ENCODE measurements at regions not wholly inside any gene's neighbourhood (a gene's known extent, or its start where the extent isn't known, plus 50 kb on each side); places are given as distances from the start of the nearest gene placed in this dataset.

DNA sequence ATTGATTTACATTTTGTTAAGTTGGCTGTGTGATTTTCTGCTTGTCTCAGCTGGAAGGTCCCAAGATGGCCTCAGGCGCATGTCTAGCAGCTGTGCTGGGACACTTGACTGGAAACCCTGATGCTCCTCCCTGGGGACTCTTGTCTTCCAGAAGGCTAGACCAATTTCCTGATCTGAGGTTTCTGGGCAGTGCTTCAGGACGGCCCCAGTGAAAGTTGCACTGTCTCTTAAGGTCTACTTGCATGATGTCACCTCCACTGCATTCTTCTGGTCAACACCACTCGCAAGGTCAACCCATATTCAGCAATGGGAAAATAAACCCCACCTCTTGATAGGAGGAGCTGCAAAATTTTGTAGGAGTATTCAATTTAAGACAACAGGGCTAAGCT is 116.0 kb downstream of the SALL1 start:
- DNase-seq, result peak; percentile 11

DNA sequence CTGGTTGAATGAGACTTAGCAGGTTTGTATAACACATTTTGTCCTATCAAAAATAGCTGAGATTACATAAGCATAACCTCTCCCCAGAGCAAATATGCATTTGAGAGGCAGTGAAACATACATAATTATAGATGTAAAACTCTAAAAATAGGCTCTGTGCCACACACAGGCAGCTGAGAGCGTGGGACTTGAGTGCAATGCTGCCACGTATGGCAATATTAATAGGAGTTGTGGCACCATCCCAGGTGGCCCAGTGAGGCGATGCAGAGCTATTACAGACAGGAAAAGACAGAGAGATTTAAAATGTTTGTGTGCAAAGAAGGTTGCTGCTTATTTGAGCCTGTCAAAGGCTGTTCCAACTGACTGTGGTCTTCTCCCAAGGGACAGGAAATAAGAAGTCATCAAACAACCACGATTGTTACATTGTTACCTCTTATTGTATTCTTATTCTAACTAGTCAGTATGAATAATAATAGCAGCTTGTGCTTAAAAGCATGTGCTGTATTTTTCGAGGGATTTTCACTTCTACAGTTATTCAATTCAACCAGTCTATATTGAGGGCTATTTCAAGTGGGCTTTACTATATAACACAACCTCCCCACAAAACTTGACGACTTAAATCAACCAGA is 116.5 kb downstream of the SALL1 start:
- DNase-seq, result no peak

GRCh38 chr16:51031598-51031997 is 119.5 kb downstream of the SALL1 start:
- DNase-seq, result no peak

DNA sequence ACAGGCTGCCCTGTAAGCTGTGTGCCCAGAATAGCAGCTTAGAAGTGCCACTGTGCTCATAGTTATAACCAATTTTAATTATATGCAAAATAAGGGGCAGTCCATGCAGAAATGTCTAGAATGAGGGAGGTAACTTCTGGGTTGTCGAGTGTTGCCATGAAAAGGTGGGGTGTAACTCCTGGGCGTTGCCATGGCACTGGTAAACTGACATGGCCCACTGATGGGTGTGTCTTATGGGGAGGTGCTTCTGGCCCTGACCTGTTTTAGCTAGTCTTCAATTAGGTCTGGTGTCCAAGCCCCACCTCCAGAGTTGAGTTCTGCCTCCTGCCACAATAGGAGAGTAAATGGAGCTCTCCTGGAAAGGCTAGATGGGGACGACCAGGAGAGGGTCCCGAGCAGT is 120.6 kb downstream of the SALL1 start:
- DNase-seq, result no peak

DNA sequence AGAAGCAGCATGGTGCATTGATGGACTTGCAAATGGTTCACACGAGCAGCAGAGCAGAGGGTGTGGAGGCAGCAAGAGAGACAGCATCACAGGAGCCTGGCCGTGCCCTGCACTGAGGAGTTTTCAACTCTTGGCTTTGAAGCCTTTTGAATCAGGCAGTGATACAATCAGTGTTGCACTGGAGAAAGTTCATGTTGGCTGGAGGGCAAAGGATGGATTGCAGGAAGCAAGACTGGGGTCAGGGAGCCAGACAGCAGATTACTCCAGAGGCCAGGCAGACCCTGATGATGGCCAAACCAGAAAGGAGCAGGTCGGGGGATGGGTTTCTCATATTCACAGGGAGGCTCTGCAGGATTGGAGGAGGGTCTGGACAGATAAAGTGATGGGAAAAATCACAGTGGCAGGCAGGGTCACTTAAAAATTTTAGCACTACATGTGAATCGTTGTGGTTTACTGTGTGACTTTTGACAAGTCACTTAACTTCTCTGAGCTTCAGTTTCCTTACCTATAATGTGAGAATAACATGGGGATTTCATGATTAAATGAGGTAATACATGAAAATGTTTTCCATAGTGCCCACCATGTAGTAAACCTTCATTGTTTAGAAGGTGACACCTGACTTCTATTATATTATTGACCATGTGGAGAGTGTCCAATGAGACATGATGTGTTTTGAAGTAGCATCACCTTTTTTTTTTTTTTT is 125.3 kb downstream of the SALL1 start:
- DNase-seq, result no peak

- no peak for DNase-seq
Measured at GRCh38 chr16:51024703-51025102, 126.4 kb downstream of the SALL1 start.

DNA sequence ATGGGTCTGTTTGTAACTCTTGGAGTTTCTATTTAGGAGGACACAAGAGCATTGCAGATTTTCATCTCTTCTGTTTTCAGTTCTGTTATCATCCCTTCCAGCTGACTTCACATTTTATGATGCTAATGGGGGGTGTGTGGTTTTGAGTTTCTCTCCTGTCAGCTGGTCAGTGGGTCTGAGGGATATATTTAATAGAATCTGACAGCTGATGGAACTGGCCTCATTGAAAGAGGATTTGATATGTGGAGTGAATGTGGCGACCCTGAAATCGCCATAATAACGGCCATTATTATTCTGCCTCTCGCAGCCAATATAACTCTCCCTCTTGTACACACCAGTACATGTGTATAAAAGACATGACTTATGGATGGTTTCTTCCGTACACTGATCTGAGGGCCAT is 128.1 kb downstream of the SALL1 start:
- no peak for DNase-seq

- DNase-seq, result no peak
Measured at GRCh38 chr16:51019617-51020016, 131.5 kb downstream of the SALL1 start.

- DNase-seq, result no peak
Measured at GRCh38 chr16:51017969-51018368, 133.1 kb downstream of the SALL1 start.

DNA sequence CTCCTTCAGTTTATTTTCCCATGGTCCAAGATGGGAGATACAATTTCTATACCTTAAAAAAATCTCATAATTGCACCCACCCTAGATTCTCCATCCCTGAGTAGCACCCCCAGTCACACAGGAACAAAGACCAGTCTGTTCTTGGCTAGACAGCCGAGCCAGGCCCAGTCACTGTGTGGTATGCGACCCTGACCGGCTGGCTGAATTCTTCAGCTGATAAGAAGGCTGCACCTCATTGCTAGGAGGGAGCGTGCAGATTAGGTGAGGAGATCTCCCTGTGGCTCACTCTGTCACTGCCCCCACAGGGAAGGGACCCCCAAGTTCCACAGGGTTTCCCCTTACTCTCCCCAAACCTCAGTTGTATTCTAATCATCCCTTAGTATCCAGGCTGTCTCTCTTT is 138.7 kb downstream of the SALL1 start:
- DNase-seq, result no peak

GRCh38 chr16:51010817-51011216 is 140.3 kb downstream of the SALL1 start:
- DNase-seq, result no peak

DNA sequence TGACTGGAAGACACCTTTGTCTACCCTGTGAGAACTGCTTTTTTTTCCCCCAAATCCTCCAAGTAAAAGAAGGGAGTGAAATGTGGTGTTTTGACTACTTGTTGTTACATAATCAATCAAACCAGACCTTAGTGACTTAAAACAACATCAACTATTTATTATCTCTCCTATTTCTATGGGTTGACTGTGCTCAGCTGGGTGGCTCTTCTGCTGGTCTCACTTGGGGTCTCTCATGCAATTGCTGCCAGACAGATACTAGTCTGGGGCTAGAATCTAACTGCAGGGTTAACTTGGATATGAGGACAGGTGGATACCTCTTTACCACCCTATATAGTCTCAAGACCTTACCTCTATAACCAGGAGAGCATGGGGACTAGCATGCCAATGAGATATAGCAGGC is 141.3 kb downstream of the SALL1 start:
- DNase-seq, result no peak

DNA sequence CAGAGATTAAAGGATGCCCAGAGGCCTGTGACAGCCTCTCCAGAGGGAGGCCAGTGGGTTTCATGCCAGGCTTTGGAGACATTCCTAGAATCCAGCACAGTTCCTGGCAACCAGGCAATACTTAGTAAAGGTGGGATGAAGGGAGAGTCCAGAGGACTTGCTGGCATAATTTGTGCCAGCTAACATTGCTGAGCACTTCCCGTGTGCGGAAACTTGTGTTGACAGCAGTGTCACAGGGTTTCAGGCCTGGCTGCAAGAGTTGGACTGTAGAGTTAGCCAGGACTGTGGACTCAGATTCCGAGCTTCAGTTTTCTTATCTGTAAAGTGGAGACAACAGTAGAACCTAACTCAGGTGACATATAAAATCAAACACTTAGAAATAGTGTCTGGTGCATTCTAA is 141.7 kb downstream of the SALL1 start:
- no peak for DNase-seq

DNA sequence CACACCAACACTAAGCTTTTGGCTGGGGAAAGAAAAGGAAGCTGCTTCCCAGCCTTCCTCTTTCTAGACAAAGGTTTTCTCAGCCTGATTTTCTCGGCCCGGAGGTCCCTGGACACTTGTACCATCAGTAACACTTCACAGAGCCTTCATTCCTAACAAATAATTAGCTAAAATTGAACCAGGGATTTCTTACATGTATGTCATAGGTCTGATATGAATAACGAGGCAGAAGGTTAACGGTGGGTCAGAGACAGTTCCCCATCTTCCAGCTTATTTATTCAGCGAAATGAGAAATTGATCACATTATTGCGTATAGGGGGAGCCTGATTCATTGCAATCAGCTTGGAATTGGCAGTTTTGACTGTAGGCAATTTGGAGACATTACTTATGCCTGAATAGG is 142.5 kb downstream of the SALL1 start:
- no peak for DNase-seq

- DNase-seq, result no peak
Measured at GRCh38 chr16:51008037-51008436, 143.0 kb downstream of the SALL1 start.

GRCh38 chr16:51003850-51004566 is 147.1 kb downstream of the SALL1 start:
- DNase-seq, result no peak

DNA sequence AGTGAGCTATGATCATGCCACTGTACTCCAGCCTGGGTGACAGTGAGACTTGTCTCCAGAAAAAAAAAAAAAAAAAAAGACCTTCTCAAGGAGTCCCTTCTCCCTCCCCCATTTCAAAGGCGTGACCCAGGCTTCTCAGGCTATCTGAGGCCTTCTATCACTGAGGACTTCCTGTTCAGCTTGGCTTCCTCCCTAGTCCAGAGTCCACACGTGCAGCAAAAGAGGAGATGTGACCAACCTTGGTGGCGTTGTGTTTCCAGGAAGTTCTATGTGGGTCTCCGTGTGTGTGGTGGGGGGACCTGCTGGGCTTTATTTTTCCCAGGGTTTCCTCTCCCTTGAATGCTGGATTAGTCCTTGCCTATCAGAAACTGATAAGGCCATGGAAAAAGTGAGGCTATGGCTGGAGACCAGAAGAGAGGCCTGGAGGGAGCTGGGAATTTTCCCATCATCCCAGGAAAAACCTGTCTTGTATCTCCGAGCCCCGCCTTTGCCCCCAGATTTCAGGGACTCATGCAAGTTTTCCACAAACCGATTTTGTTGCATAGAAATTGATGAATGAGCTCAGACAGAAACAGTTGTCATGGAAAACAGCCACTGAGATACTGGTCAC is 148.1 kb downstream of the SALL1 start:
- DNase-seq, result no peak

GRCh38 chr16:50999181-50999580 is 151.9 kb downstream of the SALL1 start:
- peak; percentile 6 for DNase-seq

- no peak for DNase-seq
Measured at GRCh38 chr16:50998411-50998810, 152.7 kb downstream of the SALL1 start.

- DNase-seq, result no peak
Measured at GRCh38 chr16:50997679-50998078, 153.4 kb downstream of the SALL1 start.

DNA sequence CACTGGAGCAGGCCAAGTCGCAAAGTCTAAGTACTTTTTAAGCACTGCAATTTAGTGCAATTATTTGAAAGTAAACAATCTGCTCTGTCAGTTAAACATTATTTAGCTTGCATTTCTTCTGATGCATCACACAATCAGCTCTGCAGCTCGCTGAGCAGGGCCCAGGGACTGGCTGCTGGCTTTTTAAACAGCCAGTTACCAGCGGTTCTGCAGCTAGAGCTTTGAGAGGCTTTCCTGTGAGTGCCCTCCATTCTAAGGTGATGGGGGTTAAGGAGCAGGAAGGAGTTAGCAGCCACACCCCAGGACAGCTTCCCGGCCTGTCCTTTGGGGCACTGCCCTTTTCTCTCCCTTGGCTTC is 154.3 kb downstream of the SALL1 start:
- no peak for DNase-seq

DNA sequence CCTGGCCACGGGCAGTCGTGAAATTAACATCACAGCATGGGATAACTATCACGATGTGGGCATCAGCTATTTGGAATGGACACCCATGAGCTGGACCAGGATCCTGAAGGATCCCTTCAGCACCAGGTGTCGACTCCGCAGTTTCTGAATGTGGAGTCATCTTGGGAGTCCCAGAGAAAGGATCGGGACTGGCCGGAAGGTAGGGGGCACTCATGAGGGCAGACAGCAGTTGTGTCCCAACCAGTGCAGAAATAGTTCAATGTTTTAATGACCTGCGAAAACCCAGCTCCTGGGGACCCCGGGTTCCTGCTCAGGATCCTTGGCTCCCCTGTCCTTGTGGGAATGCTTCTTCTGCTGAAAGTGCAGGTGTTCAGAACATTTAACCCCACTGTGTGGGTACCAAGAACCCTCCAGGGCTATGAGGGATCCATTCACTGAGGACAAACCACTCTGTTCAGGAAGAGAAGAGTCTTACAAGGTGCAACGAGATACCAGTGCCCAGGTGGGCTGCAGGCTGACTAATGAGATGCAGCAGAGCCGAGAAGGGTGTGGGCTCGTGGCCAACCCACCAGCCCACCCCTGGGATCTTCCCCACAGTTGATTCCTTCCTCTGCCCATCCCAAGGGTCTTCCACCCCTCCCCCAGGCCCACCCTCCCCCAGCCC is 154.8 kb downstream of the SALL1 start:
- no peak for DNase-seq

GRCh38 chr16:50994995-50995394 is 156.1 kb downstream of the SALL1 start:
- DNase-seq, result no peak
